ENCODE measurements at regions not wholly inside any gene's neighbourhood (a gene's known extent, or its start where the extent isn't known, plus 50 kb on each side); places are given as distances from the start of the nearest gene placed in this dataset.

DNA sequence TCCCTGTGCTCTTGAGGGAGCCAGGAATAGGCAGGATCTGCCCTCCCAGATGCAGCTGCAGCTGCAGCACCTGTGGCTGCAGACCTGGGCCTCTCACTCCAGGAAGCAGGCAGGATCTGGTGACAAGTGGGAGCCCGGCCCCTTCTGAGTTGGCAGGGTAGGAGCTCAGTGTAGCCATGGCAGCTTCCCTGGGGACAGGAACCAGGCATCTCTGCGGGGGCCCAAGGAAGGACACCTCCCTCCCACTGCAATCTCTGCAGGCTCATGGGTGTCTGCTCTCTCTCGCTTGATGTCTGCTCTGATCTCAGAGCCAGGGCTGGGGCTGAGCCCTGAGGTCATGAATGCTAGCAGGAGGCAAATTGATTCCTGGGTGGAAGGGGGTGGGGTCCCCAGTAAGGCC lies 592.5 kb upstream of the CA10 start:
- Histone ChIP-seq H2AFZ (ENCODE audit: low read length) (no peak overlapping the region), H3K4me1 (ENCODE audit: control insufficient read depth in 2 of 2, insufficient read depth in 1 of 2, low read depth in 1 of 2, low read length in 2 of 2) (peaks cover 0 to 1% of the 10 kb centered on the region in 2 donors), H3K79me1 (ENCODE audit: low read depth, low read length) (no peaks in the 10 kb centered on the region), H4K91ac (ENCODE audit: low read depth, low read length, poor library complexity) (no peak overlapping the region), H3K36me3 (replicated peaks in 1 of 2; ENCODE audit: control insufficient read depth in 2 of 2, insufficient read depth in 2 of 2, low read length in 2 of 2) (no peaks in the 10 kb centered on the region), H3K18ac (ENCODE audit: low read length) (peak overlapping the region; percentile 87), H3K27me3 (ENCODE audit: control insufficient read depth in 3 of 3, insufficient read depth in 3 of 3, low read depth in 1 of 3, low read length in 3 of 3) (no peaks in the 10 kb centered on the region), H3K27ac (replicated peaks; ENCODE audit: low read length) (no peak overlapping the region), H3K9ac (ENCODE audit: low read depth, low read length, poor library complexity) (no peak overlapping the region), H3K4me3 (ENCODE audit: low read length in 2 of 2) (no peak overlapping the region), H4K8ac (ENCODE audit: low read depth, low read length) (no peak overlapping the region), H3K4ac (ENCODE audit: low read length) (no peak overlapping the region), H3K4me2 (ENCODE audit: insufficient read depth, low read length, poor library complexity, severe bottlenecking) (no peak overlapping the region), H2BK120ac (ENCODE audit: low read depth, low read length) (no peak overlapping the region), H2BK5ac (ENCODE audit: low read length) (no peak overlapping the region), H2BK15ac (ENCODE audit: low read length) (peak overlapping the region; percentile 27), H3K14ac (ENCODE audit: low read length) (no peak overlapping the region), H2AK5ac (ENCODE audit: low read depth, low read length) (no peak overlapping the region), H2BK12ac (ENCODE audit: low read length) (no peak overlapping the region), H3K9me3 (replicated peaks in 1 of 2; ENCODE audit: control insufficient read depth in 2 of 2, insufficient read depth in 1 of 2, low read depth in 1 of 2, low read length in 2 of 2) (no peaks in the 10 kb centered on the region), H3K23ac (ENCODE audit: low read depth, low read length, poor library complexity) (no peak overlapping the region)
- DNase-seq (ENCODE audit: low spot score), result no peak
- WGBS, 2 donors (ENCODE audit: extremely low coverage in 2 of 2, insufficient read length in 2 of 2, insufficient replicate concordance in 1 of 2), result no CpG with 5 or more reads among the region's 3 CpGs

DNA sequence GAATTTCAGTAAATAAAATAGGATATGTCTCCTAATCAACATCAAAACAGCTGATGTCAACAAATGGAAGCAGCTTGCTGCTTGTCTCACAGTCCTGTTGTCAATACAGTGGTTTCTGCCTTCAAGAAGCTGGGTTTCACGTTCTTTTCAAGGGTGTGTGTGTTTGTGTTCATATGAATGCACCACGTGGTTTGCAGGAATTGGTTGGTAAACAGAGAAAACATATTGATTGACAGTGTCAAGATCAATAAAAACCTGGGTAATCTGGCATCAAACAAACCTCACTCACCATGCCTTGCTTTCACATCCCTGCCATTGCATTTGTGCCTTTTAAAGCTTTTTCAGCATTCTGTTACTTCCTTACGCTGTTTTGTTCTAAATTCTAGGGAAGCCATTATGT lies 585.7 kb upstream of the CA10 start:
- Histone ChIP-seq H2BK15ac (ENCODE audit: low read length) (no peak overlapping the region), H3K23ac (ENCODE audit: low read depth, low read length, poor library complexity) (no peak overlapping the region), H2BK5ac (ENCODE audit: low read length) (no peak overlapping the region), H2BK120ac (ENCODE audit: low read depth, low read length) (no peak overlapping the region), H4K8ac (ENCODE audit: low read depth, low read length) (no peak overlapping the region), H3K14ac (ENCODE audit: low read length) (no peak overlapping the region), H3K4ac (ENCODE audit: low read length) (no peak overlapping the region), H3K36me3 (replicated peaks in 1 of 2; ENCODE audit: control insufficient read depth in 2 of 2, insufficient read depth in 2 of 2, low read length in 2 of 2) (no peaks in the 10 kb centered on the region), H3K27ac (replicated peaks; ENCODE audit: low read length) (no peak overlapping the region), H3K4me1 (ENCODE audit: control insufficient read depth in 2 of 2, insufficient read depth in 1 of 2, low read depth in 1 of 2, low read length in 2 of 2) (no peaks in the 10 kb centered on the region), H3K9ac (ENCODE audit: low read depth, low read length, poor library complexity) (no peak overlapping the region), H3K18ac (ENCODE audit: low read length) (no peak overlapping the region), H2AK5ac (ENCODE audit: low read depth, low read length) (no peak overlapping the region), H2BK12ac (ENCODE audit: low read length) (no peak overlapping the region), H3K4me3 (ENCODE audit: low read length in 2 of 2) (no peak overlapping the region), H3K79me1 (ENCODE audit: low read depth, low read length) (no peaks in the 10 kb centered on the region), H3K27me3 (ENCODE audit: control insufficient read depth in 3 of 3, insufficient read depth in 3 of 3, low read depth in 1 of 3, low read length in 3 of 3) (no peaks in the 10 kb centered on the region), H3K4me2 (ENCODE audit: insufficient read depth, low read length, poor library complexity, severe bottlenecking) (no peak overlapping the region), H3K9me3 (replicated peaks in 1 of 2; ENCODE audit: control insufficient read depth in 2 of 2, insufficient read depth in 1 of 2, low read depth in 1 of 2, low read length in 2 of 2) (no peaks in the 10 kb centered on the region), H2AFZ (ENCODE audit: low read length) (no peak overlapping the region), H4K91ac (ENCODE audit: low read depth, low read length, poor library complexity) (no peak overlapping the region)
- WGBS, 2 donors (ENCODE audit: extremely low coverage in 2 of 2, insufficient read length in 2 of 2, insufficient replicate concordance in 1 of 2), result no CpG with 5 or more reads among the region's 3 CpGs
- no peak for DNase-seq (ENCODE audit: low spot score)

DNA sequence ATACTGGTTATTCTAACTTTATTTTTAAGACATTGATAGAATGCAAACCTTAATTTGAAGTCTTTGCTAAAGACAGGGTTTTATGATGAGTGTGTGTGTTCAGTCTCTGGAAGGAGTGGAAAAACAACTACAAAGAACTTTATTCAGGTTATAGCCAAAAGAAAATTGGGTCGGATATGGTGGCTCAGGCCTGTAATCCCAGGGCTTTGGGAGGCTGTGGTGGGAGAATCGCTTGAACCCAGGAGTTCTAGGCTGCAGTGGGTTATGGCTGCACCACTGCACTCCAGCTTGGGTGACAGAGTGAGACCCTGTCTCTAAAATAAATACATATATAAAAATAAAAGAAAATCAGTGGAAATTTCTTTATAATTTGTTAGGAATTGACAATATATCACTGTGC lies 581.5 kb upstream of the CA10 start:
- Histone ChIP-seq H3K79me1 (ENCODE audit: low read depth, low read length) (no peaks in the 10 kb centered on the region), H2BK120ac (ENCODE audit: low read depth, low read length) (no peak overlapping the region), H3K14ac (ENCODE audit: low read length) (no peak overlapping the region), H2AK5ac (ENCODE audit: low read depth, low read length) (no peak overlapping the region), H2BK15ac (ENCODE audit: low read length) (no peak overlapping the region), H3K9ac (ENCODE audit: low read depth, low read length, poor library complexity) (no peak overlapping the region), H3K9me3 (replicated peaks in 1 of 2; ENCODE audit: control insufficient read depth in 2 of 2, insufficient read depth in 1 of 2, low read depth in 1 of 2, low read length in 2 of 2) (no peaks in the 10 kb centered on the region), H2BK5ac (ENCODE audit: low read length) (no peak overlapping the region), H4K91ac (ENCODE audit: low read depth, low read length, poor library complexity) (no peak overlapping the region), H3K4me2 (ENCODE audit: insufficient read depth, low read length, poor library complexity, severe bottlenecking) (no peak overlapping the region), H4K8ac (ENCODE audit: low read depth, low read length) (no peak overlapping the region), H3K23ac (ENCODE audit: low read depth, low read length, poor library complexity) (no peak overlapping the region), H3K27me3 (ENCODE audit: control insufficient read depth in 3 of 3, insufficient read depth in 3 of 3, low read depth in 1 of 3, low read length in 3 of 3) (no peaks in the 10 kb centered on the region), H3K4me1 (ENCODE audit: control insufficient read depth in 2 of 2, insufficient read depth in 1 of 2, low read depth in 1 of 2, low read length in 2 of 2) (no peaks in the 10 kb centered on the region), H3K27ac (replicated peaks; ENCODE audit: low read length) (no peak overlapping the region), H3K36me3 (replicated peaks in 1 of 2; ENCODE audit: control insufficient read depth in 2 of 2, insufficient read depth in 2 of 2, low read length in 2 of 2) (no peaks in the 10 kb centered on the region), H2BK12ac (ENCODE audit: low read length) (no peak overlapping the region), H3K18ac (ENCODE audit: low read length) (no peak overlapping the region), H3K4ac (ENCODE audit: low read length) (no peak overlapping the region), H3K4me3 (ENCODE audit: low read length in 2 of 2) (no peak overlapping the region), H2AFZ (ENCODE audit: low read length) (no peak overlapping the region)
- WGBS, 2 donors (ENCODE audit: extremely low coverage in 2 of 2, insufficient read length in 2 of 2, insufficient replicate concordance in 1 of 2), result no CpG with 5 or more reads among the region's 2 CpGs
- no peak for DNase-seq (ENCODE audit: low spot score)

DNA sequence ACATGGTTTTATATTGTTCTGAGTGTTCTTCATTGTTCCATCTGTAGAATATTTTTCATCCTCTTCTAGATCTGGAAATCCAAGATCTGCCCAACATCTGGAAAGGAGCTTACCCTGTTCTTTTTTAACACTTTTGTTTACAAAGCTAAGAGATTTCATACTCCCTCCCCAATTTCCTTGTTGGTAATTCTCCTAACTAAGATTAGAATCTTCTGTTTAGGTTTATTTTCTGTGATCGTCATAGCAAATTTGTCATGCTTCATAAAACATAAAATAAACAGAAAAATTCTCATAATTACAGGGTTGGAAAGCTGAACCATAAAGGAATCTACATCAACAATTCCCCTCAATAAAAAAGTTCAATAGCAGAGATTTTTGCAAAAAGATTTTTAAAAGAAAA lies 580.3 kb upstream of the CA10 start:
- no peak overlapping the region for H3K27ac ChIP-seq (replicated peaks; ENCODE audit: low read length)
- no peaks in the 10 kb centered on the region for H3K4me1 ChIP-seq (ENCODE audit: control insufficient read depth in 2 of 2, insufficient read depth in 1 of 2, low read depth in 1 of 2, low read length in 2 of 2)
- H3K14ac ChIP-seq (ENCODE audit: low read length), result no peak overlapping the region
- no peak overlapping the region for H3K9ac ChIP-seq (ENCODE audit: low read depth, low read length, poor library complexity)
- H4K91ac ChIP-seq (ENCODE audit: low read depth, low read length, poor library complexity), result no peak overlapping the region
- H3K36me3 ChIP-seq (replicated peaks in 1 of 2; ENCODE audit: control insufficient read depth in 2 of 2, insufficient read depth in 2 of 2, low read length in 2 of 2), result no peaks in the 10 kb centered on the region
- H3K4me3 ChIP-seq (ENCODE audit: low read length in 2 of 2), result no peak overlapping the region
- H2BK5ac ChIP-seq (ENCODE audit: low read length), result no peak overlapping the region
- H2BK15ac ChIP-seq (ENCODE audit: low read length), result no peak overlapping the region
- H4K8ac ChIP-seq (ENCODE audit: low read depth, low read length), result no peak overlapping the region
- no peak overlapping the region for H2AK5ac ChIP-seq (ENCODE audit: low read depth, low read length)
- H3K23ac ChIP-seq (ENCODE audit: low read depth, low read length, poor library complexity), result no peak overlapping the region
- H2BK12ac ChIP-seq (ENCODE audit: low read length), result no peak overlapping the region
- DNase-seq (ENCODE audit: low spot score), result no peak
- H2AFZ ChIP-seq (ENCODE audit: low read length), result no peak overlapping the region
- H3K79me1 ChIP-seq (ENCODE audit: low read depth, low read length), result no peaks in the 10 kb centered on the region
- no peak overlapping the region for H2BK120ac ChIP-seq (ENCODE audit: low read depth, low read length)
- H3K9me3 ChIP-seq (replicated peaks in 1 of 2; ENCODE audit: control insufficient read depth in 2 of 2, insufficient read depth in 1 of 2, low read depth in 1 of 2, low read length in 2 of 2), result no peaks in the 10 kb centered on the region
- no peak overlapping the region for H3K18ac ChIP-seq (ENCODE audit: low read length)
- no peak overlapping the region for H3K4me2 ChIP-seq (ENCODE audit: insufficient read depth, low read length, poor library complexity, severe bottlenecking)
- H3K4ac ChIP-seq (ENCODE audit: low read length), result no peak overlapping the region
- no CpG with 5 or more reads among the region's 1 CpG for WGBS, 2 donors (ENCODE audit: extremely low coverage in 2 of 2, insufficient read length in 2 of 2, insufficient replicate concordance in 1 of 2)
- no peaks in the 10 kb centered on the region for H3K27me3 ChIP-seq (ENCODE audit: control insufficient read depth in 3 of 3, insufficient read depth in 3 of 3, low read depth in 1 of 3, low read length in 3 of 3)
